GM12878 (cell line): ENCODE measurements at regions not wholly inside any gene's neighbourhood (a gene's known extent, or its start where the extent isn't known, plus 50 kb on each side); places are given as distances from the start of the nearest gene placed in this dataset.
"Not testable (repeated sequence)": the region's sequence is repeated elsewhere in the genome, so short reads cannot be mapped to it uniquely, and the experiment has no call there.

Source experiments
- ATAC-seq: fragments of 200-7000 bp; cut with Tn5 transposase; 3 replicates; pipeline ENCODE4 v1.9.1; 2020; ENCODE audit warnings: mild to moderate bottlenecking, moderate library complexity
- BruUV-seq: library from RNA; stranded (reverse); fragments of 400-500 nt; replicated peaks from 2 replicates; lab custom pipeline; 2021; lab: Mats Ljungman, UMichigan
- CTCF ChIA-PET: fragments of 300-600 bp; sonication (Branson Sonifier 250); formaldehyde crosslinking; extraction: SDS; loops from one replicate; lab custom pipeline; 2021; ENCODE audit warnings: inconsistent platforms; lab: Yijun Ruan, JAX
- POLR2A ChIA-PET: fragments of 350-600 bp; formaldehyde crosslinking; extraction: SDS; loops from one replicate; lab custom pipeline; 2021; ENCODE audit warnings: inconsistent platforms; lab: Charles Lee
- RAD21 ChIA-PET: fragments of 300-600 bp; sonication (Branson Sonifier 250); formaldehyde crosslinking; loops from one replicate; lab custom pipeline; 2023; ENCODE audit warnings: antibody characterized with exemption; ENCODE audit not compliant: unreplicated experiment; lab: Charles Lee
- SMC1A ChIA-PET: fragments of 300-600 bp; sonication (Branson Sonifier 250); formaldehyde crosslinking; loops from one replicate; lab custom pipeline; 2023; ENCODE audit not compliant: unreplicated experiment, uncharacterized antibody; lab: Charles Lee
- DNase-seq: peaks from one replicate; pipeline ENCODE4 v3.0.0-alpha.2; 2011; ENCODE audit warnings: low read depth, low spot score
- FAIRE-seq: peaks from 3 replicates; lab custom pipeline; 2011; peaks lifted over from hg19 to GRCh38; lab: Jason Lieb, UNC
- H2AFZ ChIP-seq: 2 replicates; pipeline ENCODE4 v1.6.0; 2011; ENCODE audit warnings: low read depth, low read length, control low read depth; ENCODE audit not compliant: control insufficient read depth
- H3K27ac ChIP-seq: 2 replicates; pipeline ENCODE4 v1.5.1; 2011; ENCODE audit warnings: control low read depth; ENCODE audit not compliant: control insufficient read depth, insufficient read depth
- H3K27me3 ChIP-seq, 2 experiments: replicated peaks in 1 of 2; 2 replicates each; pipeline versions ENCODE4 v1.6.0 to v1.6.1; 2011; ENCODE audit warnings: low read length in 1 of 2; ENCODE audit not compliant: control insufficient read depth in 2 of 2, insufficient read depth in 2 of 2
- H3K36me3 ChIP-seq, 2 experiments: 2 replicates each; pipeline ENCODE4 v1.5.1; 2011; ENCODE audit warnings: low read length in 1 of 2; ENCODE audit not compliant: control insufficient read depth in 2 of 2, insufficient read depth in 2 of 2
- H3K4me1 ChIP-seq: 2 replicates; pipeline ENCODE4 v1.6.1; 2011; ENCODE audit warnings: mild to moderate bottlenecking, low read length, moderate library complexity, mixed read lengths; ENCODE audit not compliant: control insufficient read depth, insufficient read depth
- H3K4me2 ChIP-seq: 2 replicates; pipeline ENCODE4 v1.6.0; 2011; ENCODE audit warnings: control low read depth; ENCODE audit not compliant: control insufficient read depth, insufficient read depth
- H3K4me3 ChIP-seq: fragments of 200-600 bp; sonication (generic); 2 replicates; pipeline ENCODE4 v1.5.1; 2016
- H3K79me2 ChIP-seq: 2 replicates; pipeline ENCODE4 v1.6.0; 2011; ENCODE audit warnings: low read length; ENCODE audit not compliant: control insufficient read depth, insufficient read depth
- H3K9ac ChIP-seq: 2 replicates; pipeline ENCODE4 v1.8.0; 2011; ENCODE audit warnings: low read length, control low read depth, mixed read lengths; ENCODE audit not compliant: control insufficient read depth, insufficient read depth
- H3K9me3 ChIP-seq: replicated peaks from 3 replicates; pipeline ENCODE4 v1.5.1; 2011; ENCODE audit warnings: mild to moderate bottlenecking, low read length; ENCODE audit not compliant: control insufficient read depth, insufficient read depth
- H4K20me1 ChIP-seq: 2 replicates; pipeline ENCODE4 v1.6.0; 2011; ENCODE audit not compliant: control insufficient read depth, insufficient read depth
- ATF7 ChIP-seq: fragments of 450-650 bp; IDR thresholded peaks from 2 replicates; pipeline ENCODE4 v1.6.1; 2016; ENCODE audit warnings: low read depth, mild to moderate bottlenecking
- CBX3 ChIP-seq: fragments of 200-600 bp; sonication (generic); IDR thresholded peaks from 2 replicates; pipeline ENCODE4 v1.6.1; 2016; ENCODE audit warnings: low read depth, borderline replicate concordance
- NFYB ChIP-seq: IDR thresholded peaks from 2 replicates; pipeline ENCODE4 v1.6.1; 2011; ENCODE audit warnings: low read depth, mild to moderate bottlenecking, low read length, improper control_type of control experiment, moderate library complexity; ENCODE audit not compliant: insufficient read depth
- PAX8 ChIP-seq: fragments of 450-650 bp; IDR thresholded peaks from 2 replicates; pipeline ENCODE4 v1.6.1; 2017; ENCODE audit warnings: mild to moderate bottlenecking, moderate library complexity
- PRDM15 ChIP-seq: fragments of 450-650 bp; formaldehyde crosslinking; IDR thresholded peaks from 2 replicates; pipeline ENCODE4 v1.4.0; 2020; ENCODE audit warnings: mild to moderate bottlenecking, moderate library complexity
- RAD51 ChIP-seq: fragments of 450-650 bp; IDR thresholded peaks from 2 replicates; pipeline ENCODE4 v1.6.1; 2016; ENCODE audit warnings: moderate library complexity, mild to moderate bottlenecking, inconsistent platforms
- SREBF1 ChIP-seq: IDR thresholded peaks from 2 replicates; pipeline ENCODE4 v1.6.1; 2012; ENCODE audit warnings: mild to moderate bottlenecking, low read length
- WGBS: methylation state at CpG from one replicate; pipeline ENCODE4 v1.1.6; 2016; ENCODE audit warnings: low lambda C conversion rate; ENCODE audit not compliant: insufficient replicate concordance, insufficient coverage; ENCODE audit errors: missing lambda C conversion rate; 5-methylcytosine and 5-hydroxymethylcytosine counted together
- in situ Hi-C: fragments of 300-500 bp; cut with MboI; formaldehyde crosslinking; loops from 9 replicates; pipeline ENCODE4 v1.14.3; 2018; ENCODE audit warnings: mixed read lengths
- intact Hi-C: fragments of 100-400 bp; cut with micrococcal nuclease; formaldehyde crosslinking; loops from one replicate; pipeline ENCODE4 v1.14.2; 2022; ENCODE audit not compliant: unreplicated experiment
- TF ChIP-seq, protein P1 (sequence below): fragments of 450-650 bp; IDR thresholded peaks from 2 replicates; pipeline ENCODE4 v1.6.1; 2017; ENCODE audit warnings: antibody characterized with exemption, mild to moderate bottlenecking, moderate library complexity

DNA sequence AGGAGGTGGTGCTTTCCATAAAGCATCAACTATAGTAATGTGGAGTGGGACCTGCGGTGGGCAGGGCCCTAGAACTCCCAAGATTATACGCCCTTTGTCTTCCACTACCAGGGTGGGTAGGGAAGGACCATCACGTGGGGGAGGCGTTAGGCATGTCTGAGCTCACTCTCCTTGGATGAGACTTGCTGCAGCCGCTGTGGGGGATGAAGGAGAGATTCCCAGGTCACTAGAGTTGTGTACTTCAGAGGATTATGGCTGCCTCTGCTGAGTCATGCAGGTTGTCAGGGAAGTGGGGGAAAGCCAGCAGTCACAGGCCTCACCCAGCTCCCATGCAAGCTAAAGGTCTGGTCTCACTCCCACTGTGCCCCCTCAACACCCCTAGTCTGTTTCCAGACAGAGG, 195.0 kb upstream of the NBEA start:
- CTCF ChIA-PET, H3K79me2 ChIP-seq, BruUV-seq, H3K4me3 ChIP-seq, H2AFZ ChIP-seq, H3K4me1 ChIP-seq, ATAC-seq, DNase-seq, H3K9me3 ChIP-seq, POLR2A ChIA-PET, intact Hi-C loops, H3K27me3 ChIP-seq, in situ Hi-C loops, H3K9ac ChIP-seq, H4K20me1 ChIP-seq, H3K27ac ChIP-seq, H3K4me2 ChIP-seq, H3K36me3 ChIP-seq, FAIRE-seq, SMC1A ChIA-PET: not testable (repeated sequence)
- RAD21 ChIA-PET: interaction anchor here (1.3 kb wide), 1 partner anchor 8 kb away, joined by 3 read pairs; no protein-coding TSS in a partner anchor
- 10% methylated on average over 5 of the region's 5 CpGs for WGBS

- RAD21 ChIA-PET: interaction anchor here (1.3 kb wide), 1 partner anchor 8 kb away, joined by 3 read pairs; no protein-coding TSS in a partner anchor
Observed at GRCh38 chr13:34747507-34747906, 194.6 kb upstream of the NBEA start.

More at GRCh38 chr13:34747507-34747906, 194.6 kb upstream of the NBEA start:
- FAIRE-seq: no peak
- Histone ChIP-seq H3K9ac (no peak overlapping the region), H3K9me3 (no peaks in the 10 kb centered on the region; the same call in 2 of the 3 replicates), H3K4me2 (no peak overlapping the region), H3K4me1 (no peaks in the 10 kb centered on the region), H2AFZ (no peak overlapping the region), H3K36me3 (no peaks in the 10 kb centered on the region), H4K20me1 (no peaks in the 10 kb centered on the region), H3K27me3 (no peaks in the 10 kb centered on the region), H3K27ac (no peak overlapping the region), H3K4me3 (no peak overlapping the region), H3K79me2 (no peaks in the 10 kb centered on the region)
- SMC1A ChIA-PET: interaction anchor here (0.6 to 0.8 kb wide), 2 partner anchors 12 to 29 kb away, joined by 3 to 4 read pairs; no protein-coding TSS in a partner anchor
- intact Hi-C loops (no loop called here), in situ Hi-C loops (no loop called here)
- no peak for ATAC-seq
- no peak for DNase-seq
- TF ChIP-seq SREBF1 (no peak), NFYB (no peak), PRDM15 (CRISPR knock-in tag) (no peak), PAX8 (no peak), ATF7 (no peak), RAD51 (no peak), CBX3 (no peak)
- TF ChIP-seq, protein P1, sequence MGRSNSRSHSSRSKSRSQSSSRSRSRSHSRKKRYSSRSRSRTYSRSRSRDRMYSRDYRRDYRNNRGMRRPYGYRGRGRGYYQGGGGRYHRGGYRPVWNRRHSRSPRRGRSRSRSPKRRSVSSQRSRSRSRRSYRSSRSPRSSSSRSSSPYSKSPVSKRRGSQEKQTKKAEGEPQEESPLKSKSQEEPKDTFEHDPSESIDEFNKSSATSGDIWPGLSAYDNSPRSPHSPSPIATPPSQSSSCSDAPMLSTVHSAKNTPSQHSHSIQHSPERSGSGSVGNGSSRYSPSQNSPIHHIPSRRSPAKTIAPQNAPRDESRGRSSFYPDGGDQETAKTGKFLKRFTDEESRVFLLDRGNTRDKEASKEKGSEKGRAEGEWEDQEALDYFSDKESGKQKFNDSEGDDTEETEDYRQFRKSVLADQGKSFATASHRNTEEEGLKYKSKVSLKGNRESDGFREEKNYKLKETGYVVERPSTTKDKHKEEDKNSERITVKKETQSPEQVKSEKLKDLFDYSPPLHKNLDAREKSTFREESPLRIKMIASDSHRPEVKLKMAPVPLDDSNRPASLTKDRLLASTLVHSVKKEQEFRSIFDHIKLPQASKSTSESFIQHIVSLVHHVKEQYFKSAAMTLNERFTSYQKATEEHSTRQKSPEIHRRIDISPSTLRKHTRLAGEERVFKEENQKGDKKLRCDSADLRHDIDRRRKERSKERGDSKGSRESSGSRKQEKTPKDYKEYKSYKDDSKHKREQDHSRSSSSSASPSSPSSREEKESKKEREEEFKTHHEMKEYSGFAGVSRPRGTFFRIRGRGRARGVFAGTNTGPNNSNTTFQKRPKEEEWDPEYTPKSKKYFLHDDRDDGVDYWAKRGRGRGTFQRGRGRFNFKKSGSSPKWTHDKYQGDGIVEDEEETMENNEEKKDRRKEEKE: no peak
- WGBS: 56% methylated on average over 4 of the region's 4 CpGs
- CTCF ChIA-PET: no interaction called here
- POLR2A ChIA-PET: interaction anchor here (1.3 kb wide), 1 partner anchor 11 kb away, joined by 3 read pairs; no protein-coding TSS in a partner anchor
- BruUV-seq: no TSS peak
